Endothelial cell of umbilical vein (primary cell): ENCODE measurements at regions not wholly inside any gene's neighbourhood (a gene's known extent, or its start where the extent isn't known, plus 50 kb on each side); places are given as distances from the start of the nearest gene placed in this dataset.

Experiments
- BruUV-seq: library from RNA; stranded (reverse); fragments of 400-500 nt; replicated peaks from 2 replicates; lab custom pipeline; 2021; lab: Mats Ljungman, UMichigan
- CTCF ChIA-PET: fragments of 300-600, 350-600 bp; sonication (Branson Sonifier 250); formaldehyde crosslinking; loops from one replicate; lab custom pipeline; 2021; ENCODE audit warnings: antibody characterized with exemption, inconsistent platforms; lab: Charles Lee
- POLR2A ChIA-PET: fragments of 300-600, 350-600 bp; sonication (Branson Sonifier 250); formaldehyde crosslinking; loops from one replicate; lab custom pipeline; 2021; ENCODE audit warnings: antibody characterized with exemption, inconsistent platforms; lab: Charles Lee
- DNase-seq: peaks from one replicate; pipeline ENCODE4 v3.0.0-alpha.2; 2011; ENCODE audit warnings: low read depth, low spot score
- FAIRE-seq: peaks from 2 replicates; lab custom pipeline; 2011; peaks lifted over from hg19 to GRCh38; lab: Jason Lieb, UNC
- H2AFZ ChIP-seq: 2 replicates; pipeline ENCODE4 v1.6.0; 2012; ENCODE audit warnings: low read depth, low read length, control low read depth, inconsistent platforms
- H3K27ac ChIP-seq: 2 replicates; pipeline ENCODE4 v1.5.1; 2011; ENCODE audit warnings: low read depth, mild to moderate bottlenecking, control low read depth, low read length, moderate library complexity; ENCODE audit not compliant: insufficient read depth
- H3K27me3 ChIP-seq, 2 experiments: 2 replicates each; pipeline versions ENCODE4 v1.6.0 to v1.6.1; 2011; ENCODE audit warnings: low read length in 2 of 2, mixed read lengths in 1 of 2; ENCODE audit not compliant: control insufficient read depth in 2 of 2, insufficient read depth in 2 of 2
- H3K36me3 ChIP-seq, 2 experiments: 2 replicates in 1 of 2; 3 replicates in 1 of 2; pipeline ENCODE4 v1.5.1; 2011; ENCODE audit warnings: low read length in 2 of 2, mild to moderate bottlenecking in 1 of 2, moderate library complexity in 1 of 2; ENCODE audit not compliant: control insufficient read depth in 2 of 2, insufficient read depth in 2 of 2; ENCODE audit errors: extremely low read depth in 1 of 2
- H3K4me1 ChIP-seq: 3 replicates; pipeline ENCODE4 v1.5.1; 2011; ENCODE audit warnings: mild to moderate bottlenecking, low read length; ENCODE audit not compliant: control insufficient read depth, insufficient read depth; ENCODE audit errors: extremely low read depth
- H3K4me2 ChIP-seq: 2 replicates; pipeline ENCODE4 v1.6.1; 2011; ENCODE audit warnings: low read length, control low read depth, mixed read lengths; ENCODE audit not compliant: insufficient read depth
- H3K4me3 ChIP-seq, 3 experiments: fragments of 200-600 bp in 1 of 3; sonication (generic), shearing (Covaris generic) in 1 of 3; replicated peaks in 1 of 3; 2 replicates each; pipeline ENCODE4 v1.5.1; 2011 to 2016; ENCODE audit warnings: control low read depth in 3 of 3, low read length in 3 of 3, mild to moderate bottlenecking in 2 of 3, inconsistent platforms in 1 of 3, low read depth in 1 of 3, moderate library complexity in 1 of 3; ENCODE audit not compliant: insufficient read depth in 1 of 3
- H3K79me2 ChIP-seq: 2 replicates; pipeline ENCODE4 v1.6.0; 2012; ENCODE audit warnings: low read length, inconsistent platforms; ENCODE audit not compliant: control insufficient read depth, insufficient read depth
- H3K9ac ChIP-seq: replicated peaks from 2 replicates; pipeline ENCODE3; 2011; ENCODE audit warnings: low read length, control low read depth; ENCODE audit not compliant: insufficient read depth; ENCODE audit errors: extremely low read depth
- H3K9me1 ChIP-seq: replicated peaks from 3 replicates; pipeline ENCODE4 v1.6.0; 2011; ENCODE audit warnings: mild to moderate bottlenecking, low read length; ENCODE audit not compliant: control insufficient read depth, insufficient read depth; ENCODE audit errors: extremely low read depth
- H3K9me3 ChIP-seq: replicated peaks from 2 replicates; pipeline ENCODE4 v1.5.1; 2012; ENCODE audit warnings: low read length, inconsistent platforms; ENCODE audit not compliant: control insufficient read depth, insufficient read depth
- H4K20me1 ChIP-seq: replicated peaks from 2 replicates; pipeline ENCODE3; 2011; ENCODE audit warnings: mild to moderate bottlenecking, low read length; ENCODE audit not compliant: control insufficient read depth, insufficient read depth; ENCODE audit errors: extremely low read depth
- CTCF ChIP-seq, 2 donors: IDR thresholded peaks; 1 replicate in 1 of 2; 2 replicates in 1 of 2; pipeline ENCODE4 v1.5.1; 2011; ENCODE audit warnings: low read length in 2 of 2, mild to moderate bottlenecking in 2 of 2, moderate library complexity in 2 of 2, control low read depth in 1 of 2, inconsistent platforms in 1 of 2, low read depth in 1 of 2; ENCODE audit not compliant: insufficient read depth in 1 of 2; ENCODE audit errors: extremely low read depth in 1 of 2
- EZH2 ChIP-seq: IDR thresholded peaks from 2 replicates; pipeline ENCODE4 v1.6.1; 2012; ENCODE audit warnings: borderline replicate concordance, low read depth, mild to moderate bottlenecking, moderate library complexity, low read length, inconsistent platforms; ENCODE audit not compliant: severe bottlenecking
- FOS ChIP-seq: IDR thresholded peaks from 2 replicates; pipeline ENCODE4 v1.6.1; 2011; ENCODE audit warnings: mild to moderate bottlenecking, low read length, moderate library complexity, borderline replicate concordance; ENCODE audit not compliant: insufficient read depth
- GATA2 ChIP-seq: IDR thresholded peaks from 2 replicates; pipeline ENCODE4 v1.7.0; 2011; ENCODE audit warnings: low read depth, mild to moderate bottlenecking, moderate library complexity, mixed read lengths, low read length; ENCODE audit not compliant: insufficient read length, insufficient read depth
- JUN ChIP-seq: IDR thresholded peaks from 2 replicates; pipeline ENCODE4 v1.6.1; 2011; ENCODE audit warnings: borderline replicate concordance, low read depth; ENCODE audit not compliant: insufficient read length, insufficient read depth
- MAX ChIP-seq: IDR thresholded peaks from 2 replicates; pipeline ENCODE4 v1.6.1; 2011; ENCODE audit not compliant: insufficient read depth, insufficient read length
- MYC ChIP-seq: IDR thresholded peaks from one replicate; pipeline ENCODE4 v1.6.1; 2011; ENCODE audit warnings: mild to moderate bottlenecking, low read depth, low read length
- POLR2A ChIP-seq: IDR thresholded peaks from 2 replicates; pipeline ENCODE4 v1.6.1; 2012; ENCODE audit warnings: low read depth, mild to moderate bottlenecking, control low read depth, low read length
- POLR2AphosphoS5 ChIP-seq: IDR thresholded peaks from 2 replicates; pipeline ENCODE4 v1.6.1; 2012; ENCODE audit warnings: low read depth, mild to moderate bottlenecking, control low read depth, low read length, moderate library complexity; ENCODE audit not compliant: insufficient read depth
- dilution Hi-C: fragments of 300-500 bp; cut with MboI; formaldehyde crosslinking; loops from one replicate; pipeline ENCODE4 v1.15.0; 2019; ENCODE audit warnings: low sequenced_read_pairs; ENCODE audit not compliant: extremely low pct_ligation_motif_present
- intact Hi-C: fragments of 100-400 bp; cut with micrococcal nuclease; formaldehyde crosslinking; loops from one replicate; pipeline ENCODE4 v1.10.0; 2022

DNA sequence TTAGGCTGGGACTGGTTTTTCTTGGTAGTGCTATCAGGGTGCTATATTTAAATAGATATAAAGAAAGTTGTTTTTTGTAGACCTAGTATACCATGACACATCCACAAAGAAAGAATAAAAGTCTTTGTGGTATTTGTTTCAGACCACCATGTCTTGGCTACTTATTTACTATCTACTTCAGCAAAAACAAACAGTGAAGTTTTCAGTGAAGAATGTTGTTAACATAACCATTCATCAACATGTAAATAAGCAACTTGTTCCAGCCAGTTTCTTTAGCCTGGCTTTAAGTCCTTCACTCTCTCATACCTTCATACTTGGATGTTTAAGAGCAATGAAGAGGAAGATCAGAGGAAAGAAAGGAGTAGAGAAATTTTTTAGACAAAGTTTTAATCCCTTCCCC is 624.1 kb downstream of the CD109 start:
- no peak for TF ChIP-seq POLR2A
- no peak for TF ChIP-seq MYC
- TF ChIP-seq EZH2 = no peak
- no peak for TF ChIP-seq CTCF (IDR thresholded peaks at IDR 0.05; ENCODE audit: extremely low read depth in 1 of 2, insufficient read depth in 1 of 2, low read depth in 1 of 2, low read length in 2 of 2)
- no peak for TF ChIP-seq JUN
- TF ChIP-seq GATA2 = no peak
- TF ChIP-seq FOS = no peak
- no peak for TF ChIP-seq POLR2AphosphoS5
- TF ChIP-seq MAX = no peak
- Histone ChIP-seq H3K9ac (no peak overlapping the region), H3K9me3 (no peaks in the 10 kb centered on the region), H3K27ac (no peak overlapping the region), H3K9me1 (no peaks in the 10 kb centered on the region), H3K36me3 (no peaks in the 10 kb centered on the region), H3K4me2 (no peak overlapping the region), H3K27me3 (no peaks in the 10 kb centered on the region), H3K4me1 (no peaks in the 10 kb centered on the region), H2AFZ (no peak overlapping the region), H4K20me1 (no peaks in the 10 kb centered on the region), H3K4me3 (no peak overlapping the region), H3K79me2 (no peaks in the 10 kb centered on the region)
- BruUV-seq = no TSS peak
- FAIRE-seq (no peak), DNase-seq (no peak)
- ChIA-PET POLR2A (no interaction called here), CTCF (interaction anchor here (0.9 kb wide), 1 partner anchor 10 kb away, joined by 3 read pairs; no protein-coding TSS in a partner anchor)
- dilution Hi-C loops = no loop called here
- intact Hi-C loops = no loop called here
